Adrenal gland (tissue), 9 donors: ENCODE measurements at regions not wholly inside any gene's neighbourhood (a gene's known extent, or its start where the extent isn't known, plus 50 kb on each side); places are given as distances from the start of the nearest gene placed in this dataset.

Experiments
- DNase-seq, 7 donors: peaks; one replicate each; pipeline ENCODE4 v3.0.0-alpha.2; 2019 to 2020
- H3K27ac ChIP-seq, 5 donors: fragments of 200-600 bp; sonication (generic) in 4 of 5; 1 replicate in 3 of 5; 2 replicates in 2 of 5; pipeline versions ENCODE4 v1.5.1 to v1.8.0; 2016 to 2020; ENCODE audit warnings: mild to moderate bottlenecking in 1 of 5
- H3K27me3 ChIP-seq: fragments of 200-600 bp; 2 replicates; pipeline ENCODE4 v1.8.0; 2021
- H3K36me3 ChIP-seq, 2 donors: fragments of 200-600 bp; replicated peaks in 1 of 2; 1 replicate in 1 of 2; 2 replicates in 1 of 2; pipeline versions ENCODE4 v1.5.1 to v1.8.0; 2018 to 2022
- H3K4me1 ChIP-seq, 2 donors: fragments of 200-600 bp; replicated peaks in 1 of 2; 1 replicate in 1 of 2; 2 replicates in 1 of 2; pipeline versions ENCODE4 v1.5.1 to v1.8.0; 2018 to 2021
- H3K4me3 ChIP-seq, 4 donors: fragments of 200-600 bp; sonication (generic) in 3 of 4; one replicate each; pipeline ENCODE4 v1.5.1; 2016 to 2018
- H3K9me3 ChIP-seq, 3 donors: fragments of 200-600 bp; sonication (generic) in 1 of 3; replicated peaks in 1 of 3; 1 replicate in 2 of 3; 2 replicates in 1 of 3; pipeline versions ENCODE4 v1.5.1 to v1.8.0; 2016 to 2021
- POLR2A ChIP-seq, 2 donors: fragments of 450-650 bp; IDR thresholded peaks; one replicate each; pipeline ENCODE4 v1.6.1; 2017; ENCODE audit warnings: antibody characterized with exemption in 2 of 2, mild to moderate bottlenecking in 2 of 2, moderate library complexity in 1 of 2
- WGBS, 4 donors: extraction: QIAGEN DNeasy Blood & Tissue Kit in 2 of 4; methylation state at CpG; one replicate each; pipeline versions ENCODE4 v1.1.5 to v1.1.7; 2013 to 2017; 5-methylcytosine and 5-hydroxymethylcytosine counted together
- intact Hi-C, 2 donors: fragments of 100-400 bp; cut with DNase I; formaldehyde crosslinking; loops; one replicate each; pipeline versions ENCODE4 v1.14.1 to v1.15.0; 2022 to 2023
- TF ChIP-seq, protein P1 (sequence below), 6 experiments: fragments of 450-650 bp in 4 of 6; fragments of 200-600 bp in 2 of 6; sonication (generic) in 1 of 6; IDR thresholded peaks; 1 replicate in 5 of 6; 2 replicates in 1 of 6; pipeline versions ENCODE4 v1.5.1 to v1.8.0; 2016 to 2021; ENCODE audit warnings: antibody characterized with exemption in 6 of 6, mild to moderate bottlenecking in 2 of 6, moderate library complexity in 1 of 6
- donor health status: healthy with polysubstance abuse.
- donor health status: Bipolar disorder and iron deficiency.
- donor health status: DM: yes; HTN: yes; CAD: no.
- donor health status: DM: no; HTN: no; CAD: no.
- donor health status: DM: no; HTN: no; CAD: no.

DNA sequence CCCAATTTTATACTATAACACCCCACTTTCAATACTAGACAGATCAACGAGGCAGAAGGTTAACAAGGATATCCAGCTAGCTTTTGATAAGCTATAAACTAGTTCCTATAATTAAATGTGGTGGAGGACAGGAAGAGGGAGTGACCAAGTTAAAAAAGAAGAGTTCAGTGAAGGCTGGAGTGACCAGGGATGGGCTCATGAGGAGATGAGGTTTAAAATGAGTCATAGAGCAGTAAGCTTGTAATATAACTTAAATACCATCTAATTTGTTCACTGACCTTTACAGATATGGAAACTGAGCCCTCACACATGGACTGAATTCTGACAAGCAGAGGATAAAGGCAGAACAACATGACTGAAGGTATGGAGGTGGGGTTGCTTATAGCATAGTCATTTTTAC lies 284.5 kb downstream of the SPATA31D1 start:
- H3K4me1 ChIP-seq, result no peaks in the 10 kb centered on the region
- no peaks in the 10 kb centered on the region for H3K9me3 ChIP-seq
- no peak for DNase-seq
- H3K4me3 ChIP-seq, result no peak overlapping the region
- TF ChIP-seq POLR2A (IDR thresholded peaks at IDR 0.05), result no peak
- TF ChIP-seq, protein P1, sequence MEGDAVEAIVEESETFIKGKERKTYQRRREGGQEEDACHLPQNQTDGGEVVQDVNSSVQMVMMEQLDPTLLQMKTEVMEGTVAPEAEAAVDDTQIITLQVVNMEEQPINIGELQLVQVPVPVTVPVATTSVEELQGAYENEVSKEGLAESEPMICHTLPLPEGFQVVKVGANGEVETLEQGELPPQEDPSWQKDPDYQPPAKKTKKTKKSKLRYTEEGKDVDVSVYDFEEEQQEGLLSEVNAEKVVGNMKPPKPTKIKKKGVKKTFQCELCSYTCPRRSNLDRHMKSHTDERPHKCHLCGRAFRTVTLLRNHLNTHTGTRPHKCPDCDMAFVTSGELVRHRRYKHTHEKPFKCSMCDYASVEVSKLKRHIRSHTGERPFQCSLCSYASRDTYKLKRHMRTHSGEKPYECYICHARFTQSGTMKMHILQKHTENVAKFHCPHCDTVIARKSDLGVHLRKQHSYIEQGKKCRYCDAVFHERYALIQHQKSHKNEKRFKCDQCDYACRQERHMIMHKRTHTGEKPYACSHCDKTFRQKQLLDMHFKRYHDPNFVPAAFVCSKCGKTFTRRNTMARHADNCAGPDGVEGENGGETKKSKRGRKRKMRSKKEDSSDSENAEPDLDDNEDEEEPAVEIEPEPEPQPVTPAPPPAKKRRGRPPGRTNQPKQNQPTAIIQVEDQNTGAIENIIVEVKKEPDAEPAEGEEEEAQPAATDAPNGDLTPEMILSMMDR (IDR thresholded peaks at IDR 0.05), result no peak
- no peaks in the 10 kb centered on the region for H3K27me3 ChIP-seq
- no peaks in the 10 kb centered on the region for H3K36me3 ChIP-seq
- intact Hi-C loops, result no loop called here
- WGBS, 4 donors, result 66 to 79% (median 72%) methylated on average over 1 of the region's 1 CpG
- no peak overlapping the region for H3K27ac ChIP-seq

DNA sequence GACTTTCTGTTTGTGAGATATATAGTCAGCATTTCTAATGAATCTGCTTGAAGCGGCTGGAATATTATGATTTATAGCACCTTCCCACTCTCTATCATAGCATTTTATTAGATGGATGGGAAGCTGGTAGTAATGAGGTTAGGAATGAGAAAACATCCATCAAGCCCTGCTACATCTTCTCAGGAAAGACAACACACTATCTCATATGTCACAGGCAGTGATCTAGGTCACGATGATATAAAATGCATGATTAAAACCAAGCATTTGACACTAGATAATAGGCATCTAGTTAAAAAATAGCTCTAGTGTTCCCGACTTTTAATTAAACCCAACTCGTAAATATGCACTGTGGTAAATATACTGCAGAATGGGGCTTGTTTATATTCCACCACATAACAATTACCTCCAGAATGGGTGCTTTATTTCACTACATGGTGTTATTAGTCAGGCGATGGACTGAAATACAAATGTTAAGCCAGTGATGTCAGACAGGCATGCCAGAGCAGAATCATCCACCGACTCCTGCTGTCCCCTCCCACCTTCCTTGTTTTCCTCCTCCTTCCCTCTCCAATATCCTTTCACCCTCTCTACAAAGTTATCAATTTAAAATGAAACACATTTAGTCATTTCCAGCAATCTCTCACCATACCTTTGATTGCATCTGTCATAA lies 286.8 kb downstream of the SPATA31D1 start:
- intact Hi-C loops, result no loop called here
- no peak for TF ChIP-seq POLR2A (IDR thresholded peaks at IDR 0.05)
- TF ChIP-seq, protein P1 (IDR thresholded peaks at IDR 0.05), result no peak
- H3K27ac ChIP-seq, result no peak overlapping the region
- no peaks in the 10 kb centered on the region for H3K36me3 ChIP-seq
- DNase-seq, result no peak
- H3K27me3 ChIP-seq, result no peaks in the 10 kb centered on the region
- H3K4me3 ChIP-seq, result no peak overlapping the region
- H3K9me3 ChIP-seq, result no peaks in the 10 kb centered on the region
- H3K4me1 ChIP-seq, result no peaks in the 10 kb centered on the region
- WGBS, 4 donors, result 69 to 85% (median 79%) methylated on average over 6 of the region's 6 CpGs

DNA sequence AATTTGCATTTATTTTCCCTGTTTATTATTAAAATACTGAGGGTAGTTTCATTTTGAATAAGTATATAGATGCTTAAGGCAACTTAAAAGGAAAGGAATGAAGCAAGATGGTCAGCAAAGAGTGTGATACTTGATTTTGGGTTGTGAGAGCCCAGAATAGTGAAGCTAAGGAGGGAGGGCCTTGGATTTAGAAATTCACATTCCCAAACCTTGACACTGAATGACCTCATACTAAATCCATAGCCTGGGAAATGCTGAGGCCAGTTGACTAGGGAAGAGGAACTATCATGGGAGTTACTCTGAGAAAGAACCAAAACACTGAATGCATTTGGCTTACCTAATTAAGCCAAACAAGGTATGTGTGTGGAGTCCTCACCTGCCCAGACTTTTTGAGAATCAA lies 292.5 kb downstream of the SPATA31D1 start:
- Histone ChIP-seq H3K27me3 (no peaks in the 10 kb centered on the region), H3K36me3 (no peaks in the 10 kb centered on the region), H3K4me3 (no peak overlapping the region), H3K9me3 (no peaks in the 10 kb centered on the region), H3K4me1 (no peaks in the 10 kb centered on the region), H3K27ac (no peak overlapping the region)
- DNase-seq, result no peak
- intact Hi-C loops, result no loop called here
- TF ChIP-seq, protein P1 (IDR thresholded peaks at IDR 0.05), result no peak
- TF ChIP-seq POLR2A (IDR thresholded peaks at IDR 0.05), result no peak

DNA sequence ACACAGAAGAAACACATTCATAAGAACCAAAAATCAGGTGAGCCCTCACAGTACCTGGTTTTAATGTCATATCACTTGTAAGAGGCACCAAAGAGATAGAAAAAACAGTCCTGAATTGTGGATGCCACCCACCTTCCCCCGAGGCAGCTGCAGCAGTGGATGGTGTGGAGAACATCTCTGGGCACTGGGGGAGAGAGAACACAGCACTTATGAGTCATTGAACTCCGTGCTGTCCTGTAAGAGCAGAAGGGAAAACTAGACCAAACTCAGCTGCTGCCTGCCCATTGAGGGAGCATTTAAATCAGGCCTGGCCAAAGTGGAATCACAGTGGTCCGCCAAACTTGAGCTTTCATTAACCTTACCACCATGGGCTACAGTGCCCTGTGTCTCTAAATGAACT lies 296.2 kb downstream of the SPATA31D1 start:
- Histone ChIP-seq H3K27me3 (no peaks in the 10 kb centered on the region), H3K4me1 (no peaks in the 10 kb centered on the region), H3K4me3 (no peak overlapping the region), H3K36me3 (no peaks in the 10 kb centered on the region), H3K9me3 (no peaks in the 10 kb centered on the region), H3K27ac (no peak overlapping the region)
- 70 to 90% (median 85%) methylated on average over 3 of the region's 3 CpGs for WGBS, 4 donors
- intact Hi-C loops, result no loop called here
- no peak for TF ChIP-seq POLR2A (IDR thresholded peaks at IDR 0.05)
- TF ChIP-seq, protein P1 (IDR thresholded peaks at IDR 0.05), result no peak
- DNase-seq, result no peak
